ENCODE measurements at regions not wholly inside any gene's neighbourhood (a gene's known extent, or its start where the extent isn't known, plus 50 kb on each side); places are given as distances from the start of the nearest gene placed in this dataset.
"Not testable (repeated sequence)": the region's sequence is repeated elsewhere in the genome, so short reads cannot be mapped to it uniquely, and the experiment has no call there.

GRCh38 chr2:167814881-167815718 is 432.3 kb downstream of the STK39 start:
- DNase-seq (ENCODE audit: extremely low spot score): no peak
- POLR2A ChIA-PET: interaction anchor here (0.6 kb wide), 1 partner anchor 281 kb away, joined by 3 read pairs; no protein-coding TSS in a partner anchor
- CTCF ChIA-PET: no interaction called here
- no peak for TF ChIP-seq FOXK2 (IDR thresholded peaks at IDR 0.05)
- no peak for TF ChIP-seq CTBP1 (IDR thresholded peaks at IDR 0.05; ENCODE audit: borderline replicate concordance)
- no peak for TF ChIP-seq BHLHE40 (IDR thresholded peaks at IDR 0.05; ENCODE audit: borderline replicate concordance)
- no peak for TF ChIP-seq FOXM1 (IDR thresholded peaks at IDR 0.05; ENCODE audit: borderline replicate concordance)
- TF ChIP-seq PKNOX1 (IDR thresholded peaks at IDR 0.05): no peak
- no peak for TF ChIP-seq NFRKB (IDR thresholded peaks at IDR 0.05)
- TF ChIP-seq LEF1 (IDR thresholded peaks at IDR 0.05; ENCODE audit: borderline replicate concordance): no peak
- TF ChIP-seq TARDBP (IDR thresholded peaks at IDR 0.05): no peak
- TF ChIP-seq ZNF384 (IDR thresholded peaks at IDR 0.05): no peak
- TF ChIP-seq ELF4 (IDR thresholded peaks at IDR 0.05): no peak
- no peak for TF ChIP-seq FOXA1 (IDR thresholded peaks at IDR 0.05)
- TF ChIP-seq SUZ12 (IDR thresholded peaks at IDR 0.05): no peak
- no peak for TF ChIP-seq L3MBTL2 (conservative IDR thresholded peaks at IDR 0.05)
- TF ChIP-seq HDGF (IDR thresholded peaks at IDR 0.05; ENCODE audit: borderline replicate concordance): no peak
- TF ChIP-seq SP1 (IDR thresholded peaks at IDR 0.05): no peak

GRCh38 chr2:167814482-167814880 is 432.9 kb downstream of the STK39 start:
- CTCF ChIA-PET; POLR2A ChIA-PET; DNase-seq (ENCODE audit: extremely low spot score): not testable (repeated sequence)

- CTCF ChIA-PET; DNase-seq (ENCODE audit: extremely low spot score); POLR2A ChIA-PET: not testable (repeated sequence)
These were observed 437.6 kb downstream of the STK39 start for GRCh38 chr2:167809799-167810198.

- CTCF ChIA-PET: no interaction called here
These were observed 443.9 kb downstream of the STK39 start for GRCh38 chr2:167803449-167803988.

GRCh38 chr2:167794554-167795255 is 452.7 kb downstream of the STK39 start:
- POLR2A ChIA-PET: no interaction called here
- CTCF ChIA-PET: no interaction called here
- DNase-seq (ENCODE audit: extremely low spot score): no peak
- TF ChIP-seq LEF1 (IDR thresholded peaks at IDR 0.05; ENCODE audit: borderline replicate concordance) (no peak), NFRKB (IDR thresholded peaks at IDR 0.05) (no peak), BHLHE40 (IDR thresholded peaks at IDR 0.05; ENCODE audit: borderline replicate concordance) (no peak), FOXA1 (IDR thresholded peaks at IDR 0.05) (no peak), SP1 (IDR thresholded peaks at IDR 0.05) (no peak), CTBP1 (IDR thresholded peaks at IDR 0.05; ENCODE audit: borderline replicate concordance) (no peak), HDGF (IDR thresholded peaks at IDR 0.05; ENCODE audit: borderline replicate concordance) (no peak), ARNT (IDR thresholded peaks at IDR 0.05) (no peak), ELF4 (IDR thresholded peaks at IDR 0.05) (no peak), FOXM1 (IDR thresholded peaks at IDR 0.05; ENCODE audit: borderline replicate concordance) (no peak), FOXK2 (IDR thresholded peaks at IDR 0.05) (no peak), SUZ12 (IDR thresholded peaks at IDR 0.05) (no peak), ZNF384 (IDR thresholded peaks at IDR 0.05) (no peak), L3MBTL2 (conservative IDR thresholded peaks at IDR 0.05) (no peak), TARDBP (IDR thresholded peaks at IDR 0.05) (no peak), PKNOX1 (IDR thresholded peaks at IDR 0.05) (no peak)

More at GRCh38 chr2:167803449-167803988, 443.9 kb downstream of the STK39 start:
- no peak for DNase-seq (ENCODE audit: extremely low spot score)
- POLR2A ChIA-PET: no interaction called here
- no peak for TF ChIP-seq PKNOX1 (IDR thresholded peaks at IDR 0.05)
- no peak for TF ChIP-seq HDGF (IDR thresholded peaks at IDR 0.05; ENCODE audit: borderline replicate concordance)
- TF ChIP-seq FOXA1 (IDR thresholded peaks at IDR 0.05): no peak
- TF ChIP-seq FOXK2 (IDR thresholded peaks at IDR 0.05): no peak
- no peak for TF ChIP-seq ELF4 (IDR thresholded peaks at IDR 0.05)
- TF ChIP-seq CTBP1 (IDR thresholded peaks at IDR 0.05; ENCODE audit: borderline replicate concordance): no peak
- TF ChIP-seq BHLHE40 (IDR thresholded peaks at IDR 0.05; ENCODE audit: borderline replicate concordance): no peak
- no peak for TF ChIP-seq L3MBTL2 (conservative IDR thresholded peaks at IDR 0.05)
- no peak for TF ChIP-seq ZNF384 (IDR thresholded peaks at IDR 0.05)
- no peak for TF ChIP-seq FOXM1 (IDR thresholded peaks at IDR 0.05; ENCODE audit: borderline replicate concordance)
- no peak for TF ChIP-seq SP1 (IDR thresholded peaks at IDR 0.05)
- TF ChIP-seq SUZ12 (IDR thresholded peaks at IDR 0.05): no peak
- no peak for TF ChIP-seq ARNT (IDR thresholded peaks at IDR 0.05)
- no peak for TF ChIP-seq LEF1 (IDR thresholded peaks at IDR 0.05; ENCODE audit: borderline replicate concordance)
- TF ChIP-seq TARDBP (IDR thresholded peaks at IDR 0.05): no peak
- TF ChIP-seq NFRKB (IDR thresholded peaks at IDR 0.05): no peak

- CTCF ChIA-PET: no interaction called here
- TF ChIP-seq HDGF (IDR thresholded peaks at IDR 0.05; ENCODE audit: borderline replicate concordance) (no peak), ZNF384 (IDR thresholded peaks at IDR 0.05) (no peak), CTBP1 (IDR thresholded peaks at IDR 0.05; ENCODE audit: borderline replicate concordance) (no peak), NFRKB (IDR thresholded peaks at IDR 0.05) (no peak), PKNOX1 (IDR thresholded peaks at IDR 0.05) (no peak), LEF1 (IDR thresholded peaks at IDR 0.05; ENCODE audit: borderline replicate concordance) (no peak), FOXK2 (IDR thresholded peaks at IDR 0.05) (no peak), SUZ12 (IDR thresholded peaks at IDR 0.05) (no peak), L3MBTL2 (conservative IDR thresholded peaks at IDR 0.05) (no peak), SP1 (IDR thresholded peaks at IDR 0.05) (no peak), ARNT (IDR thresholded peaks at IDR 0.05) (no peak), ELF4 (IDR thresholded peaks at IDR 0.05) (no peak), FOXM1 (IDR thresholded peaks at IDR 0.05; ENCODE audit: borderline replicate concordance) (no peak)
- DNase-seq (ENCODE audit: extremely low spot score): no peak
- POLR2A ChIA-PET: no interaction called here
These were observed 453.7 kb downstream of the STK39 start for GRCh38 chr2:167793725-167794124.
